ENCODE measurements at regions not wholly inside any gene's neighbourhood (a gene's known extent, or its start where the extent isn't known, plus 50 kb on each side); places are given as distances from the start of the nearest gene placed in this dataset.
"Not testable (repeated sequence)": the region's sequence is repeated elsewhere in the genome, so short reads cannot be mapped to it uniquely, and the experiment has no call there.

GRCh38 chr12:86985298-86985697 lies 729.1 kb upstream of the MGAT4C start:
- H3K9me3 Mint-ChIP-seq, result peaks cover 3 to 10% of the 10 kb centered on the region in 2 donors
- H3K27ac Mint-ChIP-seq, result no peak overlapping the region
- DNase-seq (no peak), ATAC-seq (no peak)
- intact Hi-C loops (cut with micrococcal nuclease), result no loop called here
- H3K4me1 Mint-ChIP-seq, result no peaks in the 10 kb centered on the region
- no peaks in the 10 kb centered on the region for H3K36me3 Mint-ChIP-seq
- H3K36me3 ChIP-seq (ENCODE audit: control insufficient read depth, insufficient read depth, low read length), result no peaks in the 10 kb centered on the region
- WGBS (ENCODE audit: insufficient coverage), result 97% methylated on average over 3 of the region's 4 CpGs
- no peaks in the 10 kb centered on the region for H3K27me3 Mint-ChIP-seq (ENCODE audit: low read depth in 2 of 2)
- H3K4me3 ChIP-seq (ENCODE audit: low read length), result no peak overlapping the region
- H3K9me3 ChIP-seq (ENCODE audit: control insufficient read depth, insufficient read depth, low read length), result no peaks in the 10 kb centered on the region
- TF ChIP-seq CTCF (IDR thresholded peaks at IDR 0.05), result no peak
- no peaks in the 10 kb centered on the region for H3K27me3 ChIP-seq (ENCODE audit: control insufficient read depth, insufficient read depth, low read length)
- no peaks in the 10 kb centered on the region for H3K4me1 ChIP-seq (ENCODE audit: control insufficient read depth, insufficient read depth, low read length)
- H3K27ac ChIP-seq (ENCODE audit: low read length), result no peak overlapping the region
- H3K4me3 Mint-ChIP-seq, result no peak overlapping the region

GRCh38 chr12:86970595-86970994 lies 714.4 kb upstream of the MGAT4C start:
- H3K27me3 ChIP-seq (ENCODE audit: control insufficient read depth, insufficient read depth, low read length); H3K4me1 Mint-ChIP-seq; H3K27ac Mint-ChIP-seq; intact Hi-C loops (cut with micrococcal nuclease); H3K27ac ChIP-seq (ENCODE audit: low read length); H3K27me3 Mint-ChIP-seq (ENCODE audit: low read depth in 2 of 2); ATAC-seq; H3K9me3 ChIP-seq (ENCODE audit: control insufficient read depth, insufficient read depth, low read length); H3K36me3 Mint-ChIP-seq; DNase-seq; H3K36me3 ChIP-seq (ENCODE audit: control insufficient read depth, insufficient read depth, low read length); H3K4me1 ChIP-seq (ENCODE audit: control insufficient read depth, insufficient read depth, low read length); H3K4me3 ChIP-seq (ENCODE audit: low read length); H3K4me3 Mint-ChIP-seq: not testable (repeated sequence)
- peaks cover 6 to 20% of the 10 kb centered on the region in 2 donors for H3K9me3 Mint-ChIP-seq
- 81% methylated on average over 7 of the region's 7 CpGs for WGBS (ENCODE audit: insufficient coverage)

GRCh38 chr12:86959766-86960458 lies 703.7 kb upstream of the MGAT4C start:
- ATAC-seq (no peak), DNase-seq (no peak)
- Histone ChIP-seq H3K4me1 (ENCODE audit: control insufficient read depth, insufficient read depth, low read length) (no peaks in the 10 kb centered on the region), H3K27ac (ENCODE audit: low read length) (no peak overlapping the region), H3K36me3 (ENCODE audit: control insufficient read depth, insufficient read depth, low read length) (no peaks in the 10 kb centered on the region), H3K27me3 (ENCODE audit: control insufficient read depth, insufficient read depth, low read length) (no peaks in the 10 kb centered on the region), H3K9me3 (ENCODE audit: control insufficient read depth, insufficient read depth, low read length) (peaks cover 13% of the 10 kb centered on the region), H3K4me3 (ENCODE audit: low read length) (no peak overlapping the region)
- Mint-ChIP-seq H3K4me1 (no peaks in the 10 kb centered on the region), H3K9me3 (peaks cover 18 to 19% of the 10 kb centered on the region in 2 donors), H3K4me3 (no peak overlapping the region), H3K36me3 (no peaks in the 10 kb centered on the region), H3K27me3 (ENCODE audit: low read depth in 2 of 2) (no peaks in the 10 kb centered on the region), H3K27ac (no peak overlapping the region)
- 68% methylated on average over 5 of the region's 5 CpGs for WGBS (ENCODE audit: insufficient coverage)
- intact Hi-C loops (cut with micrococcal nuclease), result no loop called here
- TF ChIP-seq CTCF (IDR thresholded peaks at IDR 0.05), result no peak

GRCh38 chr12:86950444-86950843 lies 694.3 kb upstream of the MGAT4C start:
- no peak overlapping the region for H3K4me3 Mint-ChIP-seq
- no peak for TF ChIP-seq CTCF (IDR thresholded peaks at IDR 0.05)
- no peaks in the 10 kb centered on the region for H3K36me3 ChIP-seq (ENCODE audit: control insufficient read depth, insufficient read depth, low read length)
- H3K4me1 Mint-ChIP-seq, result no peaks in the 10 kb centered on the region
- peaks cover 8 to 12% of the 10 kb centered on the region in 2 donors for H3K9me3 Mint-ChIP-seq
- DNase-seq, result no peak
- WGBS (ENCODE audit: insufficient coverage), result 85% methylated on average over 3 of the region's 3 CpGs
- H3K27me3 ChIP-seq (ENCODE audit: control insufficient read depth, insufficient read depth, low read length), result no peaks in the 10 kb centered on the region
- no peaks in the 10 kb centered on the region for H3K36me3 Mint-ChIP-seq
- intact Hi-C loops (cut with micrococcal nuclease), result no loop called here
- H3K4me1 ChIP-seq (ENCODE audit: control insufficient read depth, insufficient read depth, low read length), result no peaks in the 10 kb centered on the region
- no peak overlapping the region for H3K4me3 ChIP-seq (ENCODE audit: low read length)
- ATAC-seq, result no peak
- H3K27ac ChIP-seq (ENCODE audit: low read length), result no peak overlapping the region
- no peak overlapping the region for H3K27ac Mint-ChIP-seq
- no peaks in the 10 kb centered on the region for H3K9me3 ChIP-seq (ENCODE audit: control insufficient read depth, insufficient read depth, low read length)
- H3K27me3 Mint-ChIP-seq (ENCODE audit: low read depth in 2 of 2), result no peaks in the 10 kb centered on the region
